Vagina (tissue), 2 donors: ENCODE measurements at regions not wholly inside any gene's neighbourhood (a gene's known extent, or its start where the extent isn't known, plus 50 kb on each side); places are given as distances from the start of the nearest gene placed in this dataset.

Experiments used
- DNase-seq, 2 donors: peaks; one replicate each; pipeline ENCODE4 v3.0.0-alpha.2; 2017; ENCODE audit errors: extremely low spot score in 2 of 2
- H3K27ac ChIP-seq: fragments of 200-600 bp; sonication (generic); one replicate; pipeline ENCODE4 v1.5.1; 2019
- H3K27me3 ChIP-seq: fragments of 200-600 bp; sonication (generic); one replicate; pipeline ENCODE4 v1.5.1; 2019
- H3K36me3 ChIP-seq, 2 donors: fragments of 200-600 bp; sonication (generic); one replicate each; pipeline ENCODE4 v1.5.1; 2017 to 2019
- H3K4me1 ChIP-seq: fragments of 200-600 bp; sonication (generic); one replicate; pipeline ENCODE4 v1.5.1; 2019
- H3K4me3 ChIP-seq, 2 donors: fragments of 200-600 bp; sonication (generic); 1 replicate in 1 of 2; 2 replicates in 1 of 2; pipeline ENCODE4 v1.5.1; 2016 to 2019
- H3K9me3 ChIP-seq: fragments of 200-600 bp; sonication (generic); one replicate; pipeline ENCODE4 v1.5.1; 2019
- CTCF ChIP-seq, 3 experiments: fragments of 450-650 bp in 2 of 3; fragments of 200-600 bp in 1 of 3; sonication (generic) in 1 of 3; IDR thresholded peaks; one replicate each; pipeline ENCODE4 v1.5.1; 2017 to 2019; ENCODE audit warnings: antibody characterized with exemption in 3 of 3, mild to moderate bottlenecking in 2 of 3, moderate library complexity in 2 of 3
- POLR2A ChIP-seq, 2 donors: fragments of 450-650 bp; IDR thresholded peaks; one replicate each; pipeline ENCODE4 v1.6.1; 2017; ENCODE audit warnings: antibody characterized with exemption in 2 of 2, mild to moderate bottlenecking in 2 of 2, moderate library complexity in 2 of 2
- POLR2AphosphoS5 ChIP-seq, 2 donors: sonication (generic); formaldehyde crosslinking; IDR thresholded peaks; one replicate each; pipeline ENCODE4 v1.9.0; 2017; ENCODE audit warnings: antibody characterized with exemption in 2 of 2, mild to moderate bottlenecking in 2 of 2, low read depth in 1 of 2; ENCODE audit not compliant: insufficient read depth in 1 of 2
- intact Hi-C: fragments of 100-400 bp; cut with DNase I; formaldehyde crosslinking; loops from one replicate; pipeline ENCODE4 v1.15.1; 2023

- H3K36me3 ChIP-seq, result no peaks in the 10 kb centered on the region
- no peak overlapping the region for H3K4me3 ChIP-seq
- no peak overlapping the region for H3K27ac ChIP-seq
- TF ChIP-seq POLR2A (IDR thresholded peaks at IDR 0.05) (no peak), CTCF (IDR thresholded peaks at IDR 0.05) (no peak), POLR2AphosphoS5 (IDR thresholded peaks at IDR 0.05; ENCODE audit: insufficient read depth in 1 of 2, low read depth in 1 of 2) (no peak)
- intact Hi-C loops, result no loop called here
- no peaks in the 10 kb centered on the region for H3K9me3 ChIP-seq
- DNase-seq, result no peak
- H3K27me3 ChIP-seq, result no peaks in the 10 kb centered on the region
- H3K4me1 ChIP-seq, result no peaks in the 10 kb centered on the region
Observed at GRCh38 chr12:96131230-96131788, 62.9 kb upstream of the ELK3 start.

GRCh38 chr12:96132819-96133218 is 61.4 kb upstream of the ELK3 start:
- DNase-seq, result no peak
- Histone ChIP-seq H3K27ac (no peak overlapping the region), H3K36me3 (no peaks in the 10 kb centered on the region), H3K9me3 (no peaks in the 10 kb centered on the region), H3K27me3 (no peaks in the 10 kb centered on the region), H3K4me3 (no peak overlapping the region), H3K4me1 (no peaks in the 10 kb centered on the region)
- intact Hi-C loops, result no loop called here
- TF ChIP-seq POLR2A (IDR thresholded peaks at IDR 0.05) (no peak), CTCF (IDR thresholded peaks at IDR 0.05) (no peak), POLR2AphosphoS5 (IDR thresholded peaks at IDR 0.05; ENCODE audit: insufficient read depth in 1 of 2, low read depth in 1 of 2) (no peak)

GRCh38 chr12:96134200-96134599 is 60.0 kb upstream of the ELK3 start:
- H3K4me3 ChIP-seq, result no peak overlapping the region
- TF ChIP-seq POLR2A (IDR thresholded peaks at IDR 0.05) (no peak), POLR2AphosphoS5 (IDR thresholded peaks at IDR 0.05; ENCODE audit: insufficient read depth in 1 of 2, low read depth in 1 of 2) (no peak), CTCF (IDR thresholded peaks at IDR 0.05) (no peak)
- no peaks in the 10 kb centered on the region for H3K9me3 ChIP-seq
- H3K4me1 ChIP-seq, result no peaks in the 10 kb centered on the region
- H3K27me3 ChIP-seq, result no peaks in the 10 kb centered on the region
- DNase-seq, result no peak
- H3K27ac ChIP-seq, result no peak overlapping the region
- no peaks in the 10 kb centered on the region for H3K36me3 ChIP-seq
- intact Hi-C loops, result no loop called here

- DNase-seq, result no peak
- no peaks in the 10 kb centered on the region for H3K27me3 ChIP-seq
- H3K9me3 ChIP-seq, result no peaks in the 10 kb centered on the region
- TF ChIP-seq CTCF (IDR thresholded peaks at IDR 0.05) (no peak), POLR2AphosphoS5 (IDR thresholded peaks at IDR 0.05; ENCODE audit: insufficient read depth in 1 of 2, low read depth in 1 of 2) (no peak), POLR2A (IDR thresholded peaks at IDR 0.05) (no peak)
- H3K27ac ChIP-seq, result no peak overlapping the region
- no peaks in the 10 kb centered on the region for H3K4me1 ChIP-seq
- H3K36me3 ChIP-seq, result no peaks in the 10 kb centered on the region
- intact Hi-C loops, result no loop called here
- H3K4me3 ChIP-seq, result no peak overlapping the region
Observed at GRCh38 chr12:96136161-96136560, 58.0 kb upstream of the ELK3 start.

GRCh38 chr12:96136725-96137378 is 57.3 kb upstream of the ELK3 start:
- H3K4me1 ChIP-seq, result no peaks in the 10 kb centered on the region
- H3K36me3 ChIP-seq, result no peaks in the 10 kb centered on the region
- no peak overlapping the region for H3K4me3 ChIP-seq
- DNase-seq, result no peak
- no peak for TF ChIP-seq POLR2A (IDR thresholded peaks at IDR 0.05)
- TF ChIP-seq POLR2AphosphoS5 (IDR thresholded peaks at IDR 0.05; ENCODE audit: insufficient read depth in 1 of 2, low read depth in 1 of 2), result no peak
- no peak for TF ChIP-seq CTCF (IDR thresholded peaks at IDR 0.05)
- no peak overlapping the region for H3K27ac ChIP-seq
- no peaks in the 10 kb centered on the region for H3K9me3 ChIP-seq
- intact Hi-C loops, result no loop called here
- H3K27me3 ChIP-seq, result no peaks in the 10 kb centered on the region
